MG63 (cell line): ENCODE measurements at regions not wholly inside any gene's neighbourhood (a gene's known extent, or its start where the extent isn't known, plus 50 kb on each side); places are given as distances from the start of the nearest gene placed in this dataset.

Experiments used
- DNase-seq: peaks from one replicate; pipeline ENCODE4 v3.0.0-alpha.2; 2020
- H3K27me3 ChIP-seq: fragments of 250-450 bp; sonication (Bioruptor Pico); 2 replicates; pipeline ENCODE4 v1.5.1; 2020; ENCODE audit warnings: mild to moderate bottlenecking, moderate library complexity
- H3K36me3 ChIP-seq: fragments of 250-450 bp; sonication (Bioruptor Pico); 2 replicates; pipeline ENCODE4 v1.5.1; 2020; ENCODE audit warnings: mild to moderate bottlenecking, moderate library complexity
- H3K4me3 ChIP-seq: fragments of 250-450 bp; sonication (Bioruptor Pico); 2 replicates; pipeline ENCODE4 v1.5.1; 2020; ENCODE audit warnings: mild to moderate bottlenecking, moderate library complexity
- H3K9me3 ChIP-seq: fragments of 250-450 bp; sonication (Bioruptor Pico); 2 replicates; pipeline ENCODE4 v1.5.1; 2020; ENCODE audit warnings: mild to moderate bottlenecking, moderate library complexity

GRCh38 chr2:100653449-100654035 is 90.7 kb downstream of the PDCL3 start:
- no peaks in the 10 kb centered on the region for H3K36me3 ChIP-seq
- DNase-seq = no peak
- no peaks in the 10 kb centered on the region; the same call in 1 of the 2 replicates for H3K9me3 ChIP-seq
- no peak overlapping the region for H3K4me3 ChIP-seq
- H3K27me3 ChIP-seq = no peaks in the 10 kb centered on the region

- no peaks in the 10 kb centered on the region; the same call in 1 of the 2 replicates for H3K9me3 ChIP-seq
- H3K27me3 ChIP-seq = peaks cover 4% of the 10 kb centered on the region; the same call in 1 of the 2 replicates
- no peak for DNase-seq
- no peaks in the 10 kb centered on the region for H3K36me3 ChIP-seq
- H3K4me3 ChIP-seq = no peak overlapping the region
These were observed 91.8 kb downstream of the PDCL3 start for GRCh38 chr2:100654611-100655010.

- DNase-seq = no peak
- H3K36me3 ChIP-seq = no peaks in the 10 kb centered on the region
- no peaks in the 10 kb centered on the region; the same call in 1 of the 2 replicates for H3K9me3 ChIP-seq
- no peak overlapping the region for H3K4me3 ChIP-seq
- peaks cover 4% of the 10 kb centered on the region; the same call in 1 of the 2 replicates for H3K27me3 ChIP-seq
These were observed 92.7 kb downstream of the PDCL3 start for GRCh38 chr2:100655446-100655845.

- DNase-seq = no peak
- peaks cover 4% of the 10 kb centered on the region; the same call in 1 of the 2 replicates for H3K27me3 ChIP-seq
- no peaks in the 10 kb centered on the region for H3K36me3 ChIP-seq
- H3K4me3 ChIP-seq = no peak overlapping the region
- no peaks in the 10 kb centered on the region; the same call in 1 of the 2 replicates for H3K9me3 ChIP-seq
These were observed 93.2 kb downstream of the PDCL3 start for GRCh38 chr2:100655936-100656534.

GRCh38 chr2:100658017-100658416 is 95.2 kb downstream of the PDCL3 start:
- no peak for DNase-seq
- H3K36me3 ChIP-seq = no peaks in the 10 kb centered on the region
- H3K4me3 ChIP-seq = no peak overlapping the region
- no peaks in the 10 kb centered on the region for H3K9me3 ChIP-seq
- H3K27me3 ChIP-seq = peaks cover 4% of the 10 kb centered on the region; the same call in 1 of the 2 replicates

GRCh38 chr2:100660851-100661584 is 98.2 kb downstream of the PDCL3 start:
- Histone ChIP-seq H3K9me3 (no peaks in the 10 kb centered on the region), H3K36me3 (no peaks in the 10 kb centered on the region), H3K27me3 (peaks cover 4% of the 10 kb centered on the region; the same call in 1 of the 2 replicates), H3K4me3 (no peak overlapping the region)
- DNase-seq = no peak

GRCh38 chr2:100662866-100663265 is 100.1 kb downstream of the PDCL3 start:
- no peak overlapping the region for H3K4me3 ChIP-seq
- peaks cover 4% of the 10 kb centered on the region; the same call in 1 of the 2 replicates for H3K27me3 ChIP-seq
- no peaks in the 10 kb centered on the region for H3K9me3 ChIP-seq
- no peaks in the 10 kb centered on the region for H3K36me3 ChIP-seq
- no peak for DNase-seq

- Histone ChIP-seq H3K4me3 (no peak overlapping the region), H3K36me3 (no peaks in the 10 kb centered on the region), H3K27me3 (peaks cover 4% of the 10 kb centered on the region; the same call in 1 of the 2 replicates), H3K9me3 (no peaks in the 10 kb centered on the region)
- DNase-seq = no peak
These were observed 101.4 kb downstream of the PDCL3 start for GRCh38 chr2:100664021-100664755.

GRCh38 chr2:100664756-100665101 is 101.9 kb downstream of the PDCL3 start:
- H3K4me3 ChIP-seq = no peak overlapping the region
- H3K36me3 ChIP-seq = no peaks in the 10 kb centered on the region
- H3K27me3 ChIP-seq = no peaks in the 10 kb centered on the region; the same call in 1 of the 2 replicates
- no peak for DNase-seq
- H3K9me3 ChIP-seq = no peaks in the 10 kb centered on the region

GRCh38 chr2:100666996-100667395 is 104.2 kb downstream of the PDCL3 start:
- Histone ChIP-seq H3K27me3 (no peaks in the 10 kb centered on the region), H3K9me3 (no peaks in the 10 kb centered on the region)

GRCh38 chr2:100667801-100668200 is 105.0 kb downstream of the PDCL3 start:
- H3K36me3 ChIP-seq = no peaks in the 10 kb centered on the region
- H3K4me3 ChIP-seq = no peak overlapping the region
- no peak for DNase-seq
- H3K9me3 ChIP-seq = no peaks in the 10 kb centered on the region
- no peaks in the 10 kb centered on the region for H3K27me3 ChIP-seq

More at GRCh38 chr2:100666996-100667395, 104.2 kb downstream of the PDCL3 start:
- Histone ChIP-seq H3K4me3 (no peak overlapping the region), H3K36me3 (no peaks in the 10 kb centered on the region)
- no peak for DNase-seq

- Histone ChIP-seq H3K9me3 (no peaks in the 10 kb centered on the region), H3K27me3 (no peaks in the 10 kb centered on the region), H3K36me3 (no peaks in the 10 kb centered on the region), H3K4me3 (no peak overlapping the region)
- no peak for DNase-seq
These were observed 107.4 kb downstream of the PDCL3 start for GRCh38 chr2:100670232-100670631.

- Histone ChIP-seq H3K4me3 (no peak overlapping the region), H3K9me3 (no peaks in the 10 kb centered on the region), H3K36me3 (no peaks in the 10 kb centered on the region), H3K27me3 (no peaks in the 10 kb centered on the region)
- no peak for DNase-seq
These were observed 110.3 kb downstream of the PDCL3 start for GRCh38 chr2:100673115-100673514.

GRCh38 chr2:100673691-100674485 is 111.1 kb downstream of the PDCL3 start:
- Histone ChIP-seq H3K27me3 (no peaks in the 10 kb centered on the region), H3K9me3 (no peaks in the 10 kb centered on the region), H3K4me3 (no peak overlapping the region), H3K36me3 (no peaks in the 10 kb centered on the region)
- no peak for DNase-seq

GRCh38 chr2:100674666-100675065 is 111.9 kb downstream of the PDCL3 start:
- DNase-seq = no peak
- H3K4me3 ChIP-seq = no peak overlapping the region
- no peaks in the 10 kb centered on the region for H3K36me3 ChIP-seq
- no peaks in the 10 kb centered on the region for H3K9me3 ChIP-seq
- no peaks in the 10 kb centered on the region for H3K27me3 ChIP-seq

- no peaks in the 10 kb centered on the region for H3K36me3 ChIP-seq
- no peak for DNase-seq
- no peaks in the 10 kb centered on the region for H3K9me3 ChIP-seq
- H3K4me3 ChIP-seq = no peak overlapping the region
- H3K27me3 ChIP-seq = no peaks in the 10 kb centered on the region
These were observed 112.6 kb downstream of the PDCL3 start for GRCh38 chr2:100675373-100675772.
